C4-2B (cell line): ENCODE measurements at regions not wholly inside any gene's neighbourhood (a gene's known extent, or its start where the extent isn't known, plus 50 kb on each side); places are given as distances from the start of the nearest gene placed in this dataset.

Source experiments
- H3K27ac ChIP-seq: fragments of 450-650 bp; 2 replicates; pipeline ENCODE4 v1.5.1; 2017
- CTCF ChIP-seq: fragments of 450-650 bp; conservative IDR thresholded peaks from 2 replicates; pipeline ENCODE4 v1.5.1; 2017; ENCODE audit warnings: mild to moderate bottlenecking
- ZFX ChIP-seq: fragments of 450-650 bp; IDR thresholded peaks from 2 replicates; pipeline ENCODE4 v1.6.1; 2017

- no peak overlapping the region for H3K27ac ChIP-seq
- TF ChIP-seq ZFX (no peak), CTCF (no peak)
Measured at GRCh38 chr10:112053895-112054294, 129.7 kb downstream of the GPAM start.

GRCh38 chr10:112054516-112054915 lies 129.0 kb downstream of the GPAM start:
- H3K27ac ChIP-seq = no peak overlapping the region
- TF ChIP-seq CTCF (no peak), ZFX (no peak)

GRCh38 chr10:112057072-112057471 lies 126.5 kb downstream of the GPAM start:
- no peak overlapping the region for H3K27ac ChIP-seq
- TF ChIP-seq CTCF (no peak), ZFX (no peak)

- TF ChIP-seq ZFX = no peak
- no peak; the same call in 1 of the 2 replicates for TF ChIP-seq CTCF
- H3K27ac ChIP-seq = no peak overlapping the region
Measured at GRCh38 chr10:112059220-112059619, 124.3 kb downstream of the GPAM start.

GRCh38 chr10:112071596-112072133 lies 111.9 kb downstream of the GPAM start:
- TF ChIP-seq ZFX = no peak
- TF ChIP-seq CTCF = no peak
- H3K27ac ChIP-seq = no peak overlapping the region

GRCh38 chr10:112078003-112078402 lies 105.6 kb downstream of the GPAM start:
- H3K27ac ChIP-seq = no peak overlapping the region
- TF ChIP-seq CTCF (no peak), ZFX (no peak)

- TF ChIP-seq CTCF = no peak
- TF ChIP-seq ZFX = no peak
- H3K27ac ChIP-seq = no peak overlapping the region
Measured at GRCh38 chr10:112080231-112080630, 103.3 kb downstream of the GPAM start.
